ENCODE measurements at regions not wholly inside any gene's neighbourhood (a gene's known extent, or its start where the extent isn't known, plus 50 kb on each side); places are given as distances from the start of the nearest gene placed in this dataset.

- no peak for TF ChIP-seq CTCF (conservative IDR thresholded peaks at IDR 0.05)
- TF ChIP-seq ZFX (IDR thresholded peaks at IDR 0.05), result no peak
Measured at GRCh38 chr14:40887912-40888311, 718.8 kb upstream of the LRFN5 start.

Measured in C4-2B (cell line).